Endothelial cell of umbilical vein (primary cell): ENCODE measurements at regions not wholly inside any gene's neighbourhood (a gene's known extent, or its start where the extent isn't known, plus 50 kb on each side); places are given as distances from the start of the nearest gene placed in this dataset.

Source experiments
- CTCF ChIP-seq, 2 donors: IDR thresholded peaks; 1 replicate in 1 of 2; 2 replicates in 1 of 2; pipeline ENCODE4 v1.5.1; 2011; ENCODE audit warnings: low read length in 2 of 2, mild to moderate bottlenecking in 2 of 2, moderate library complexity in 2 of 2, control low read depth in 1 of 2, inconsistent platforms in 1 of 2, low read depth in 1 of 2; ENCODE audit not compliant: insufficient read depth in 1 of 2; ENCODE audit errors: extremely low read depth in 1 of 2
- FOS ChIP-seq: IDR thresholded peaks from 2 replicates; pipeline ENCODE4 v1.6.1; 2011; ENCODE audit warnings: mild to moderate bottlenecking, low read length, moderate library complexity, borderline replicate concordance; ENCODE audit not compliant: insufficient read depth
- MAX ChIP-seq: IDR thresholded peaks from 2 replicates; pipeline ENCODE4 v1.6.1; 2011; ENCODE audit not compliant: insufficient read depth, insufficient read length
- POLR2A ChIP-seq: IDR thresholded peaks from 2 replicates; pipeline ENCODE4 v1.6.1; 2012; ENCODE audit warnings: low read depth, mild to moderate bottlenecking, control low read depth, low read length

DNA sequence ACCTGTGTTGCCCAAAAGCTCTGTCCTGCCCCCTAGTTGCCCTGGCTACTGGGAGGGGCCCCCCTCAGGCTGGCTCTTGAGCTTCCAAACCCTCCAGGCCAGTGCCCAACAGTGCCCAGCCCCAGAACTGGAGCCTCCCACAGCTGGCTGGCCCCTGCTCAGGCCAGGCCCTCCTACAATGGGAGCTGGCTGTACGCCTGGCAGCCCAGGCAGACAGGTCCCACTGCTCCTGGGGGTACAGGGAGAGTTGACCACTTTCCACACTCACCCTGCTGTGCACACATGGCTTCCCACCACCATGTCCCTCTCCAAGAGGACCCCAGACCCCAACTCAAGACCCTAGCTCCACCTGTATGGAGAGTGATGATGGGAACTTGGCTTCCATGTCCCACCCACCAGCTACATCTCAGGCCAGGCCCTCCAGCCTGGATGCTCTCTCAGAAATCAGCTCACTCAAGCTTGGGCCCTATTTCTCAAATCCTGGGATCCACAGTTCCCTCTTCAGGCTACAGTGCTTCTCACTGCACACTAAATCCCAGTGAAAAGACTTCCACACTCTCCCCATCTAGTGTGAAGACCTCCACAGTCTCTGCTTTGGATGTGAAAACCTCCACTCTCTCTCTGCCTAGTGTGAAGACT, 92.6 kb downstream of the OAT start:
- TF ChIP-seq POLR2A, result no peak
- TF ChIP-seq CTCF (IDR thresholded peaks at IDR 0.05; ENCODE audit: extremely low read depth in 1 of 2, insufficient read depth in 1 of 2, low read depth in 1 of 2, low read length in 2 of 2), result no peak
- no peak for TF ChIP-seq MAX
- TF ChIP-seq FOS, result no peak
